ENCODE measurements at regions not wholly inside any gene's neighbourhood (a gene's known extent, or its start where the extent isn't known, plus 50 kb on each side); places are given as distances from the start of the nearest gene placed in this dataset.

DNA sequence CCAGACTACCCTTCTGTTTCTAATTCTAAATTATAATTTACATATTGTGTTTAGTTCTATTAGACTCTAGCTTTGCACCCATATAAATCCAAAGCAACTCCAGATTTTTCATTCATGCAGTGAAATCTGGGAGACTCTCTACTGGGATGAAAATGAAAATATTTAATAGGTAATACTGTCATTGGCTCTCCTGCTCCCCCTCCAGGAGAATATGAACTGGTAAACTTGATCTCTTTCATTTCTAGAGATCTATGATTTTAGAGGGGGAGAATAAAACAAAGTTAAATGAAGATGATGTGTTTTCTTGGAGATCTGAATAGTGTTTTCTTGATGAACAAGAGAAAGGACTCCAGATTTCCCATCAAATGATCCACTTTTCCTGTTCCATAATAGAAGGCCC is 104.3 kb upstream of the TMCC3 start:
- TF ChIP-seq, protein P1, sequence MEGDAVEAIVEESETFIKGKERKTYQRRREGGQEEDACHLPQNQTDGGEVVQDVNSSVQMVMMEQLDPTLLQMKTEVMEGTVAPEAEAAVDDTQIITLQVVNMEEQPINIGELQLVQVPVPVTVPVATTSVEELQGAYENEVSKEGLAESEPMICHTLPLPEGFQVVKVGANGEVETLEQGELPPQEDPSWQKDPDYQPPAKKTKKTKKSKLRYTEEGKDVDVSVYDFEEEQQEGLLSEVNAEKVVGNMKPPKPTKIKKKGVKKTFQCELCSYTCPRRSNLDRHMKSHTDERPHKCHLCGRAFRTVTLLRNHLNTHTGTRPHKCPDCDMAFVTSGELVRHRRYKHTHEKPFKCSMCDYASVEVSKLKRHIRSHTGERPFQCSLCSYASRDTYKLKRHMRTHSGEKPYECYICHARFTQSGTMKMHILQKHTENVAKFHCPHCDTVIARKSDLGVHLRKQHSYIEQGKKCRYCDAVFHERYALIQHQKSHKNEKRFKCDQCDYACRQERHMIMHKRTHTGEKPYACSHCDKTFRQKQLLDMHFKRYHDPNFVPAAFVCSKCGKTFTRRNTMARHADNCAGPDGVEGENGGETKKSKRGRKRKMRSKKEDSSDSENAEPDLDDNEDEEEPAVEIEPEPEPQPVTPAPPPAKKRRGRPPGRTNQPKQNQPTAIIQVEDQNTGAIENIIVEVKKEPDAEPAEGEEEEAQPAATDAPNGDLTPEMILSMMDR (IDR thresholded peaks at IDR 0.05) = no peak
- TF ChIP-seq EZH2phosphoT487 (IDR thresholded peaks at IDR 0.05) = no peak
